Activated CD8-positive, alpha-beta memory T cell treated with anti-CD3 and anti-CD28 coated beads for 4 hours (primary cell): ENCODE measurements at regions not wholly inside any gene's neighbourhood (a gene's known extent, or its start where the extent isn't known, plus 50 kb on each side); places are given as distances from the start of the nearest gene placed in this dataset.

Experiments used
- DNase-seq, 2 donors: peaks; one replicate each; pipeline ENCODE4 v3.0.0-alpha.2; 2020; ENCODE audit warnings: low read depth in 2 of 2

- DNase-seq: no peak
These were observed 50.8 kb upstream of the KCNJ6 start for GRCh38 chr21:37967036-37967435.

- no peak for DNase-seq
These were observed 52.5 kb upstream of the KCNJ6 start for GRCh38 chr21:37968744-37969143.

GRCh38 chr21:37970548-37970947, 54.3 kb upstream of the KCNJ6 start:
- no peak for DNase-seq

- no peak for DNase-seq
These were observed 55.2 kb upstream of the KCNJ6 start for GRCh38 chr21:37971390-37971950.

- DNase-seq: no peak
These were observed 57.8 kb upstream of the KCNJ6 start for GRCh38 chr21:37974081-37974480.

- DNase-seq: no peak
These were observed 66.5 kb upstream of the KCNJ6 start for GRCh38 chr21:37982496-37983318.

- no peak for DNase-seq
These were observed 67.3 kb upstream of the KCNJ6 start for GRCh38 chr21:37983336-37984095.

GRCh38 chr21:37984416-37984815, 68.2 kb upstream of the KCNJ6 start:
- DNase-seq: no peak

GRCh38 chr21:37986000-37986399, 69.7 kb upstream of the KCNJ6 start:
- DNase-seq: no peak

- DNase-seq: no peak
These were observed 70.6 kb upstream of the KCNJ6 start for GRCh38 chr21:37986751-37987399.

- DNase-seq: no peak
These were observed 71.4 kb upstream of the KCNJ6 start for GRCh38 chr21:37987668-37988067.

GRCh38 chr21:37993071-37993470, 76.8 kb upstream of the KCNJ6 start:
- no peak for DNase-seq

- DNase-seq: no peak
These were observed 78.0 kb upstream of the KCNJ6 start for GRCh38 chr21:37994211-37994610.

- no peak for DNase-seq
These were observed 96.4 kb upstream of the KCNJ6 start for GRCh38 chr21:38012672-38013071.

GRCh38 chr21:38013741-38014140, 97.5 kb upstream of the KCNJ6 start:
- DNase-seq: no peak

- DNase-seq: no peak
These were observed 98.0 kb upstream of the KCNJ6 start for GRCh38 chr21:38014298-38014697.

- no peak for DNase-seq
These were observed 111.7 kb upstream of the KCNJ6 start for GRCh38 chr21:38027901-38028498.

- DNase-seq: no peak
These were observed 116.0 kb upstream of the KCNJ6 start for GRCh38 chr21:38032082-38032801.

- no peak for DNase-seq
These were observed 119.8 kb upstream of the KCNJ6 start for GRCh38 chr21:38036016-38036415.

GRCh38 chr21:38037416-38037815, 121.2 kb upstream of the KCNJ6 start:
- no peak for DNase-seq

GRCh38 chr21:38039369-38039768, 123.1 kb upstream of the KCNJ6 start:
- no peak for DNase-seq
